Stimulated activated CD4-positive, alpha-beta T cell treated with anti-CD3 and anti-CD28 coated beads, Interleukin-15, amount 100 ng/mL, for 1 hour (primary cell): ENCODE measurements at regions not wholly inside any gene's neighbourhood (a gene's known extent, or its start where the extent isn't known, plus 50 kb on each side); places are given as distances from the start of the nearest gene placed in this dataset.

Source experiments
- DNase-seq, 2 donors: peaks; one replicate each; pipeline ENCODE4 v3.0.0-alpha.2; 2020; ENCODE audit warnings: low read depth in 1 of 2, low spot score in 1 of 2

- no peak for DNase-seq
Measured at GRCh38 chr3:194964809-194965208, 279.1 kb downstream of the FAM43A start.

GRCh38 chr3:194967151-194968117, 281.8 kb downstream of the FAM43A start:
- no peak for DNase-seq

GRCh38 chr3:194970066-194970465, 284.4 kb downstream of the FAM43A start:
- DNase-seq: no peak

GRCh38 chr3:194971009-194971408, 285.3 kb downstream of the FAM43A start:
- DNase-seq: no peak

- no peak for DNase-seq
Measured at GRCh38 chr3:194971965-194972364, 286.3 kb downstream of the FAM43A start.

- no peak for DNase-seq
Measured at GRCh38 chr3:194972641-194973040, 287.0 kb downstream of the FAM43A start.

GRCh38 chr3:194973366-194974000, 287.8 kb downstream of the FAM43A start:
- DNase-seq: no peak

GRCh38 chr3:194974468-194975135, 288.9 kb downstream of the FAM43A start:
- DNase-seq: no peak

- DNase-seq: no peak
Measured at GRCh38 chr3:194976049-194976451, 290.4 kb downstream of the FAM43A start.

GRCh38 chr3:194976874-194977273, 291.2 kb downstream of the FAM43A start:
- no peak for DNase-seq

- no peak for DNase-seq
Measured at GRCh38 chr3:194977356-194977755, 291.7 kb downstream of the FAM43A start.

GRCh38 chr3:194979173-194979572, 291.8 kb downstream of the XXYLT1 start:
- DNase-seq: no peak

GRCh38 chr3:194982472-194982871, 288.5 kb downstream of the XXYLT1 start:
- no peak for DNase-seq

GRCh38 chr3:194983121-194983520, 287.8 kb downstream of the XXYLT1 start:
- no peak for DNase-seq

- no peak for DNase-seq
Measured at GRCh38 chr3:194983620-194984019, 287.3 kb downstream of the XXYLT1 start.

- no peak for DNase-seq
Measured at GRCh38 chr3:194984066-194984465, 286.9 kb downstream of the XXYLT1 start.

GRCh38 chr3:194984622-194985021, 286.3 kb downstream of the XXYLT1 start:
- no peak for DNase-seq

GRCh38 chr3:194985031-194985578, 285.9 kb downstream of the XXYLT1 start:
- DNase-seq: no peak

GRCh38 chr3:194986208-194987043, 284.5 kb downstream of the XXYLT1 start:
- no peak for DNase-seq
